Memory B cell (primary cell): ENCODE measurements at regions not wholly inside any gene's neighbourhood (a gene's known extent, or its start where the extent isn't known, plus 50 kb on each side); places are given as distances from the start of the nearest gene placed in this dataset.

Source experiments
- ATAC-seq: fragments of 150-1000 bp; cut with Tn5 transposase; 2 replicates; pipeline ENCODE4 v1.10.0; 2021; ENCODE audit warnings: low read depth, mild to moderate bottlenecking, moderate library complexity
- DNase-seq, 2 donors: peaks; one replicate each; pipeline ENCODE4 v3.0.0; 2022; ENCODE audit warnings: low spot score in 2 of 2
- H3K27ac Mint-ChIP-seq: one replicate; pipeline ENCODE4 v1.8.0; 2022; ENCODE audit warnings: mild to moderate bottlenecking, moderate library complexity, mixed read lengths
- H3K27me3 Mint-ChIP-seq: one replicate; pipeline ENCODE4 v1.8.0; 2022; ENCODE audit warnings: mixed read lengths
- H3K36me3 Mint-ChIP-seq: one replicate; pipeline ENCODE4 v1.8.0; 2022; ENCODE audit warnings: mild to moderate bottlenecking, mixed read lengths
- H3K4me1 Mint-ChIP-seq: one replicate; pipeline ENCODE4 v1.8.0; 2022; ENCODE audit warnings: mixed read lengths
- H3K4me3 Mint-ChIP-seq: one replicate; pipeline ENCODE4 v1.8.0; 2022; ENCODE audit warnings: mild to moderate bottlenecking, moderate library complexity, mixed read lengths
- H3K9me3 Mint-ChIP-seq: one replicate; pipeline ENCODE4 v1.8.0; 2022; ENCODE audit warnings: mixed read lengths

GRCh38 chr10:130458509-130458908 lies 322.3 kb downstream of the GLRX3 start:
- Mint-ChIP-seq H3K36me3 (no peaks in the 10 kb centered on the region), H3K9me3 (peaks cover 3% of the 10 kb centered on the region), H3K4me1 (no peaks in the 10 kb centered on the region), H3K4me3 (no peak overlapping the region), H3K27ac (no peak overlapping the region), H3K27me3 (no peaks in the 10 kb centered on the region)
- DNase-seq (no peak), ATAC-seq (no peak)

- Mint-ChIP-seq H3K4me3 (no peak overlapping the region), H3K9me3 (peaks cover 3% of the 10 kb centered on the region), H3K27me3 (no peaks in the 10 kb centered on the region), H3K36me3 (no peaks in the 10 kb centered on the region), H3K4me1 (no peaks in the 10 kb centered on the region), H3K27ac (no peak overlapping the region)
- DNase-seq (no peak), ATAC-seq (no peak)
These were observed 322.8 kb downstream of the GLRX3 start for GRCh38 chr10:130459011-130459410.

- no peak for ATAC-seq
- no peak overlapping the region for H3K27ac Mint-ChIP-seq
- H3K9me3 Mint-ChIP-seq = peaks cover 3% of the 10 kb centered on the region
- no peaks in the 10 kb centered on the region for H3K4me1 Mint-ChIP-seq
- no peak overlapping the region for H3K4me3 Mint-ChIP-seq
- no peaks in the 10 kb centered on the region for H3K36me3 Mint-ChIP-seq
- no peak for DNase-seq
- no peaks in the 10 kb centered on the region for H3K27me3 Mint-ChIP-seq
These were observed 323.8 kb downstream of the GLRX3 start for GRCh38 chr10:130459851-130460490.

- Mint-ChIP-seq H3K9me3 (peaks cover 3% of the 10 kb centered on the region), H3K36me3 (no peaks in the 10 kb centered on the region), H3K27ac (no peak overlapping the region), H3K4me1 (no peaks in the 10 kb centered on the region), H3K27me3 (no peaks in the 10 kb centered on the region), H3K4me3 (no peak overlapping the region)
- ATAC-seq = no peak
- no peak for DNase-seq
These were observed 325.4 kb downstream of the GLRX3 start for GRCh38 chr10:130461631-130462030.

- Mint-ChIP-seq H3K4me1 (no peaks in the 10 kb centered on the region), H3K27ac (no peak overlapping the region), H3K4me3 (no peak overlapping the region), H3K36me3 (no peaks in the 10 kb centered on the region), H3K27me3 (no peaks in the 10 kb centered on the region), H3K9me3 (peaks cover 9% of the 10 kb centered on the region)
- no peak for ATAC-seq
- DNase-seq = no peak
These were observed 327.1 kb downstream of the GLRX3 start for GRCh38 chr10:130463104-130463875.

- Mint-ChIP-seq H3K27me3 (no peaks in the 10 kb centered on the region), H3K9me3 (peaks cover 12% of the 10 kb centered on the region), H3K27ac (no peak overlapping the region), H3K36me3 (no peaks in the 10 kb centered on the region), H3K4me1 (no peaks in the 10 kb centered on the region), H3K4me3 (no peak overlapping the region)
- DNase-seq (no peak), ATAC-seq (no peak)
These were observed 327.7 kb downstream of the GLRX3 start for GRCh38 chr10:130463876-130464364.

GRCh38 chr10:130464426-130464825 lies 328.2 kb downstream of the GLRX3 start:
- no peaks in the 10 kb centered on the region for H3K4me1 Mint-ChIP-seq
- H3K9me3 Mint-ChIP-seq = peaks cover 11% of the 10 kb centered on the region
- no peaks in the 10 kb centered on the region for H3K36me3 Mint-ChIP-seq
- ATAC-seq = no peak
- H3K27me3 Mint-ChIP-seq = no peaks in the 10 kb centered on the region
- no peak overlapping the region for H3K27ac Mint-ChIP-seq
- no peak overlapping the region for H3K4me3 Mint-ChIP-seq
- no peak for DNase-seq

- no peaks in the 10 kb centered on the region for H3K4me1 Mint-ChIP-seq
- DNase-seq (no peak), ATAC-seq (no peak)
- no peaks in the 10 kb centered on the region for H3K36me3 Mint-ChIP-seq
- H3K4me3 Mint-ChIP-seq = no peak overlapping the region
- peaks cover 17% of the 10 kb centered on the region for H3K9me3 Mint-ChIP-seq
- no peaks in the 10 kb centered on the region for H3K27me3 Mint-ChIP-seq
- no peak overlapping the region for H3K27ac Mint-ChIP-seq
These were observed 330.2 kb downstream of the GLRX3 start for GRCh38 chr10:130466271-130466997.

- Mint-ChIP-seq H3K9me3 (peaks cover 17% of the 10 kb centered on the region), H3K27ac (no peak overlapping the region), H3K4me1 (no peaks in the 10 kb centered on the region), H3K27me3 (no peaks in the 10 kb centered on the region), H3K4me3 (no peak overlapping the region), H3K36me3 (no peaks in the 10 kb centered on the region)
- ATAC-seq = no peak
- no peak for DNase-seq
These were observed 334.1 kb downstream of the GLRX3 start for GRCh38 chr10:130470286-130470685.

GRCh38 chr10:130470973-130471372 lies 334.8 kb downstream of the GLRX3 start:
- Mint-ChIP-seq H3K27me3 (no peaks in the 10 kb centered on the region), H3K9me3 (peaks cover 17% of the 10 kb centered on the region), H3K27ac (no peak overlapping the region), H3K4me3 (no peak overlapping the region), H3K4me1 (no peaks in the 10 kb centered on the region), H3K36me3 (no peaks in the 10 kb centered on the region)
- ATAC-seq (no peak), DNase-seq (no peak)

- Mint-ChIP-seq H3K27ac (no peak overlapping the region), H3K4me3 (no peak overlapping the region), H3K27me3 (no peaks in the 10 kb centered on the region), H3K9me3 (peaks cover 17% of the 10 kb centered on the region), H3K36me3 (no peaks in the 10 kb centered on the region), H3K4me1 (no peaks in the 10 kb centered on the region)
- ATAC-seq (no peak), DNase-seq (no peak)
These were observed 335.3 kb downstream of the GLRX3 start for GRCh38 chr10:130471486-130471885.

- H3K27ac Mint-ChIP-seq = no peak overlapping the region
- no peak overlapping the region for H3K4me3 Mint-ChIP-seq
- no peak for ATAC-seq
These were observed 336.0 kb downstream of the GLRX3 start for GRCh38 chr10:130472236-130472635.

GRCh38 chr10:130474591-130474990 lies 338.4 kb downstream of the GLRX3 start:
- H3K27me3 Mint-ChIP-seq = no peaks in the 10 kb centered on the region
- no peaks in the 10 kb centered on the region for H3K36me3 Mint-ChIP-seq
- H3K4me1 Mint-ChIP-seq = no peaks in the 10 kb centered on the region
- H3K4me3 Mint-ChIP-seq = no peak overlapping the region
- ATAC-seq (no peak), DNase-seq (no peak)
- H3K27ac Mint-ChIP-seq = no peak overlapping the region
- peaks cover 4% of the 10 kb centered on the region for H3K9me3 Mint-ChIP-seq

More at GRCh38 chr10:130472236-130472635, 336.0 kb downstream of the GLRX3 start:
- no peaks in the 10 kb centered on the region for H3K4me1 Mint-ChIP-seq
- no peaks in the 10 kb centered on the region for H3K27me3 Mint-ChIP-seq
- H3K36me3 Mint-ChIP-seq = no peaks in the 10 kb centered on the region
- no peak for DNase-seq
- peaks cover 14% of the 10 kb centered on the region for H3K9me3 Mint-ChIP-seq

GRCh38 chr10:130477360-130477759 lies 341.2 kb downstream of the GLRX3 start:
- Mint-ChIP-seq H3K9me3 (no peaks in the 10 kb centered on the region), H3K4me1 (no peaks in the 10 kb centered on the region), H3K36me3 (no peaks in the 10 kb centered on the region), H3K27me3 (no peaks in the 10 kb centered on the region), H3K27ac (no peak overlapping the region), H3K4me3 (no peak overlapping the region)
- DNase-seq = no peak
- ATAC-seq = no peak
